Testis (tissue), 2 donors: ENCODE measurements at regions not wholly inside any gene's neighbourhood (a gene's known extent, or its start where the extent isn't known, plus 50 kb on each side); places are given as distances from the start of the nearest gene placed in this dataset.

Source experiments
- DNase-seq: peaks from one replicate; pipeline ENCODE4 v3.0.0-alpha.2; 2019
- H3K27ac ChIP-seq, 2 donors: fragments of 200-600 bp; sonication (generic); one replicate each; pipeline ENCODE4 v1.5.1; 2019
- H3K27me3 ChIP-seq: fragments of 200-600 bp; sonication (generic); one replicate; pipeline ENCODE4 v1.5.1; 2019
- H3K36me3 ChIP-seq: fragments of 200-600 bp; sonication (generic); one replicate; pipeline ENCODE4 v1.5.1; 2017; ENCODE audit warnings: low read depth; ENCODE audit errors: missing control alignments
- H3K4me1 ChIP-seq: fragments of 200-600 bp; sonication (generic); one replicate; pipeline ENCODE4 v1.5.1; 2019
- H3K4me3 ChIP-seq, 2 donors: fragments of 200-600 bp; sonication (generic); one replicate each; pipeline ENCODE4 v1.5.1; 2017 to 2019
- H3K9me3 ChIP-seq: fragments of 200-600 bp; sonication (generic); one replicate; pipeline ENCODE4 v1.5.1; 2017
- CTCF ChIP-seq, 3 experiments: fragments of 450-650 bp in 2 of 3; fragments of 200-600 bp in 1 of 3; sonication (generic) in 1 of 3; IDR thresholded peaks; one replicate each; pipeline ENCODE4 v1.5.1; 2016 to 2019; ENCODE audit warnings: antibody characterized with exemption in 3 of 3, mild to moderate bottlenecking in 2 of 3, moderate library complexity in 1 of 3
- POLR2A ChIP-seq: fragments of 450-650 bp; IDR thresholded peaks from one replicate; pipeline ENCODE4 v1.6.1; 2017; ENCODE audit warnings: antibody characterized with exemption, mild to moderate bottlenecking, moderate library complexity
- WGBS, 2 donors: methylation state at CpG; one replicate each; pipeline ENCODE4 v1.1.5; 2018; 5-methylcytosine and 5-hydroxymethylcytosine counted together
- intact Hi-C: fragments of 100-400 bp; cut with DNase I; formaldehyde crosslinking; loops from one replicate; pipeline ENCODE4 v1.15.1; 2023; ENCODE audit warnings: low total_unique reads

- TF ChIP-seq POLR2A (no peak), CTCF (IDR thresholded peaks at IDR 0.05) (no peak)
- WGBS, 2 donors = 92 to 97% methylated on average over 6 of the region's 6 CpGs
- Histone ChIP-seq H3K4me1 (no peaks in the 10 kb centered on the region), H3K27me3 (no peaks in the 10 kb centered on the region), H3K9me3 (no peaks in the 10 kb centered on the region), H3K36me3 (no peaks in the 10 kb centered on the region), H3K4me3 (no peak overlapping the region), H3K27ac (no peak overlapping the region)
- intact Hi-C loops = no loop called here
- DNase-seq = no peak
Measured at GRCh38 chr5:38752012-38752536, 93.7 kb upstream of the OSMR start.

- Histone ChIP-seq H3K27me3 (no peaks in the 10 kb centered on the region), H3K4me1 (no peaks in the 10 kb centered on the region), H3K27ac (no peak overlapping the region), H3K36me3 (no peaks in the 10 kb centered on the region), H3K4me3 (no peak overlapping the region), H3K9me3 (no peaks in the 10 kb centered on the region)
- intact Hi-C loops = no loop called here
- no peak for DNase-seq
- no peak for TF ChIP-seq POLR2A
- TF ChIP-seq CTCF (IDR thresholded peaks at IDR 0.05) = no peak
- WGBS, 2 donors = 76 to 79% methylated on average over 4 of the region's 4 CpGs
Measured at GRCh38 chr5:38752622-38753021, 93.2 kb upstream of the OSMR start.

GRCh38 chr5:38753141-38753540, 92.7 kb upstream of the OSMR start:
- intact Hi-C loops = no loop called here
- TF ChIP-seq CTCF (IDR thresholded peaks at IDR 0.05) (no peak), POLR2A (no peak)
- no peak overlapping the region for H3K4me3 ChIP-seq
- 73 to 92% methylated on average over 3 of the region's 3 CpGs for WGBS, 2 donors
- no peaks in the 10 kb centered on the region for H3K27me3 ChIP-seq
- H3K9me3 ChIP-seq = no peaks in the 10 kb centered on the region
- no peaks in the 10 kb centered on the region for H3K4me1 ChIP-seq
- no peaks in the 10 kb centered on the region for H3K36me3 ChIP-seq
- H3K27ac ChIP-seq = no peak overlapping the region
- DNase-seq = no peak

GRCh38 chr5:38753776-38754175, 92.0 kb upstream of the OSMR start:
- TF ChIP-seq POLR2A (no peak), CTCF (IDR thresholded peaks at IDR 0.05) (no peak)
- intact Hi-C loops = no loop called here
- H3K4me1 ChIP-seq = no peaks in the 10 kb centered on the region
- H3K4me3 ChIP-seq = no peak overlapping the region
- H3K36me3 ChIP-seq = no peaks in the 10 kb centered on the region
- H3K27me3 ChIP-seq = no peaks in the 10 kb centered on the region
- no peaks in the 10 kb centered on the region for H3K9me3 ChIP-seq
- H3K27ac ChIP-seq = no peak overlapping the region
- no peak for DNase-seq
- WGBS, 2 donors = 69 to 77% methylated on average over 5 of the region's 5 CpGs

GRCh38 chr5:38755181-38755580, 90.6 kb upstream of the OSMR start:
- peaks cover 3% of the 10 kb centered on the region for H3K4me1 ChIP-seq
- 65 to 72% methylated on average over 2 of the region's 2 CpGs for WGBS, 2 donors
- DNase-seq = no peak
- H3K36me3 ChIP-seq = no peaks in the 10 kb centered on the region
- H3K9me3 ChIP-seq = no peaks in the 10 kb centered on the region
- no peak for TF ChIP-seq POLR2A
- no peak for TF ChIP-seq CTCF (IDR thresholded peaks at IDR 0.05)
- H3K4me3 ChIP-seq = no peak overlapping the region
- intact Hi-C loops = no loop called here
- H3K27me3 ChIP-seq = no peaks in the 10 kb centered on the region
- no peak overlapping the region for H3K27ac ChIP-seq
